HCT116 (cell line): ENCODE measurements at regions not wholly inside any gene's neighbourhood (a gene's known extent, or its start where the extent isn't known, plus 50 kb on each side); places are given as distances from the start of the nearest gene placed in this dataset.

Experiments
- ATAC-seq: fragments of 200-7000 bp; cut with Tn5 transposase; 2 replicates; pipeline ENCODE4 v1.9.1; 2020; ENCODE audit warnings: mild to moderate bottlenecking, moderate library complexity
- BruUV-seq: library from RNA; stranded (reverse); fragments of 400-500 nt; replicated peaks from 2 replicates; lab custom pipeline; 2021; lab: Mats Ljungman, UMichigan
- CTCF ChIA-PET: fragments of 300-600 bp; sonication (Branson Sonifier 250); formaldehyde crosslinking; loops from one replicate; lab custom pipeline; 2021; ENCODE audit warnings: antibody characterized with exemption; lab: Charles Lee
- POLR2A ChIA-PET: fragments of 300-600, 350-600 bp; sonication (Branson Sonifier 250); formaldehyde crosslinking; loops from one replicate; lab custom pipeline; 2021; ENCODE audit warnings: antibody characterized with exemption; lab: Charles Lee
- RAD21 ChIA-PET, 2 experiments: fragments of 300-600 bp; sonication (Branson Sonifier 250); formaldehyde crosslinking; loops; one replicate each; lab custom pipeline; 2023; ENCODE audit warnings: low total read pairs in 2 of 2; ENCODE audit not compliant: uncharacterized antibody in 2 of 2, unreplicated experiment in 2 of 2, low non-redundant PET in 1 of 2; lab: Charles Lee
- DNase-seq: peaks from one replicate; pipeline ENCODE4 v3.0.0-alpha.2; 2010; ENCODE audit warnings: low read depth, low spot score
- H2AFZ ChIP-seq: fragments of 200-600 bp; shearing (Covaris generic), sonication (generic); 2 replicates; pipeline ENCODE4 v1.6.1; 2017; ENCODE audit warnings: low read depth, mixed run types, mixed read lengths, antibody characterized with exemption, low read length; ENCODE audit not compliant: poor library complexity, severe bottlenecking
- H3K27ac ChIP-seq: 2 replicates; pipeline ENCODE4 v1.5.1; 2012; ENCODE audit warnings: low read depth, low read length
- H3K27me3 ChIP-seq: fragments of 200-600 bp; sonication (generic); 2 replicates; pipeline ENCODE4 v1.6.1; 2016; ENCODE audit warnings: mixed run types, low read length, mixed read lengths; ENCODE audit not compliant: insufficient read depth
- H3K36me3 ChIP-seq, 2 experiments: fragments of 200-500 bp in 1 of 2; fragments of 200-600 bp in 1 of 2; sonication (Bioruptor generic) in 1 of 2; sonication (generic) in 1 of 2; 2 replicates each; pipeline versions ENCODE4 v1.5.1 to v1.6.1; 2014 to 2016; ENCODE audit warnings: low read length in 2 of 2, inconsistent platforms in 1 of 2, mixed read lengths in 1 of 2, mixed run types in 1 of 2; ENCODE audit not compliant: insufficient read depth in 2 of 2, control insufficient read depth in 1 of 2
- H3K4me1 ChIP-seq, 2 experiments: fragments of 200-600 bp in 1 of 2; sonication (generic) in 1 of 2; 2 replicates each; pipeline versions ENCODE4 v1.5.1 to v1.6.1; 2012 to 2017; ENCODE audit warnings: low read length in 2 of 2, inconsistent platforms in 1 of 2, mild to moderate bottlenecking in 1 of 2, mixed read lengths in 1 of 2, mixed run types in 1 of 2, moderate library complexity in 1 of 2; ENCODE audit not compliant: insufficient read depth in 2 of 2, control insufficient read depth in 1 of 2
- H3K4me2 ChIP-seq: fragments of 200-600 bp; sonication (generic); 2 replicates; pipeline ENCODE4 v1.6.1; 2017; ENCODE audit warnings: mixed run types, low read length, mixed read lengths
- H3K4me3 ChIP-seq, 2 experiments: fragments of 200-600 bp in 1 of 2; sonication (generic) in 1 of 2; replicated peaks in 1 of 2; 2 replicates each; pipeline ENCODE4 v1.5.1; 2011 to 2016; ENCODE audit warnings: low read length in 2 of 2, control low read depth in 1 of 2, low read depth in 1 of 2, mild to moderate bottlenecking in 1 of 2, mixed read lengths in 1 of 2, mixed run types in 1 of 2
- H3K79me2 ChIP-seq: fragments of 200-600 bp; sonication (generic); 2 replicates; pipeline ENCODE4 v1.6.1; 2017; ENCODE audit warnings: mild to moderate bottlenecking, mixed run types, low read length, moderate library complexity, mixed read lengths; ENCODE audit not compliant: insufficient read depth
- H3K9ac ChIP-seq: fragments of 200-600 bp; sonication (generic); 2 replicates; pipeline ENCODE4 v1.6.1; 2016; ENCODE audit warnings: low read length, mixed read lengths
- H3K9me2 ChIP-seq: fragments of 200-600 bp; sonication (generic), shearing (Covaris generic); 2 replicates; pipeline ENCODE4 v1.6.1; 2017; ENCODE audit warnings: mixed run types, mild to moderate bottlenecking, moderate library complexity; ENCODE audit not compliant: insufficient read depth
- H3K9me3 ChIP-seq, 2 experiments: fragments of 200-500 bp in 1 of 2; fragments of 200-600 bp in 1 of 2; sonication (Bioruptor generic) in 1 of 2; sonication (generic) in 1 of 2; 2 replicates each; pipeline ENCODE4 v1.6.1; 2014 to 2017; ENCODE audit warnings: low read length in 2 of 2, mixed read lengths in 2 of 2, inconsistent platforms in 1 of 2, low read depth in 1 of 2, mild to moderate bottlenecking in 1 of 2, mixed run types in 1 of 2, moderate library complexity in 1 of 2; ENCODE audit not compliant: control insufficient read depth in 1 of 2, insufficient read depth in 1 of 2
- H4K20me1 ChIP-seq: fragments of 200-600 bp; sonication (generic), shearing (Covaris generic); 2 replicates; pipeline ENCODE4 v1.6.1; 2017; ENCODE audit warnings: mixed run types, mild to moderate bottlenecking, moderate library complexity; ENCODE audit not compliant: insufficient read depth
- CBX3 ChIP-seq: IDR thresholded peaks from 2 replicates; pipeline ENCODE4 v1.6.1; 2012; ENCODE audit warnings: low read depth
- CEBPB ChIP-seq: IDR thresholded peaks from 2 replicates; pipeline ENCODE4 v1.6.1; 2012; ENCODE audit warnings: low read depth
- CTCF ChIP-seq, 3 experiments: fragments of 200-600 bp in 1 of 3; sonication (generic) in 1 of 3; IDR thresholded peaks in 2 of 3; conservative IDR thresholded peaks in 1 of 3; 2 replicates each; pipeline ENCODE4 v1.5.1; 2012 to 2017; ENCODE audit warnings: low read depth in 2 of 3, low read length in 2 of 3, antibody characterized with exemption in 1 of 3, borderline replicate concordance in 1 of 3, control low read depth in 1 of 3, mild to moderate bottlenecking in 1 of 3, mixed read lengths in 1 of 3, mixed run types in 1 of 3, moderate library complexity in 1 of 3; ENCODE audit not compliant: insufficient read depth in 1 of 3
- EGR1 ChIP-seq: IDR thresholded peaks from 2 replicates; pipeline ENCODE4 v1.6.1; 2012; ENCODE audit warnings: low read depth
- ELF1 ChIP-seq: IDR thresholded peaks from 2 replicates; pipeline ENCODE4 v1.6.1; 2012; ENCODE audit warnings: low read depth, borderline replicate concordance
- EZH2 ChIP-seq: fragments of 200-600 bp; sonication (generic); IDR thresholded peaks from 2 replicates; pipeline ENCODE4 v1.6.1; 2017; ENCODE audit warnings: antibody characterized with exemption, mixed run types
- FOSL1 ChIP-seq: IDR thresholded peaks from 2 replicates; pipeline ENCODE4 v1.6.1; 2012; ENCODE audit warnings: low read depth
- JUND ChIP-seq: IDR thresholded peaks from 2 replicates; pipeline ENCODE4 v1.6.1; 2012
- MAX ChIP-seq: IDR thresholded peaks from 2 replicates; pipeline ENCODE4 v1.6.1; 2012
- POLR2A ChIP-seq: IDR thresholded peaks from 2 replicates; pipeline ENCODE4 v1.7.0; 2011; ENCODE audit warnings: borderline replicate concordance; ENCODE audit not compliant: insufficient read depth, insufficient read length; ENCODE audit errors: extremely low read depth
- POLR2AphosphoS5 ChIP-seq: IDR thresholded peaks from 2 replicates; pipeline ENCODE4 v1.6.1; 2011; ENCODE audit warnings: mild to moderate bottlenecking, low read depth, low read length, moderate library complexity
- RAD21 ChIP-seq: IDR thresholded peaks from 2 replicates; pipeline ENCODE4 v1.6.1; 2012; ENCODE audit warnings: low read depth, mild to moderate bottlenecking
- SP1 ChIP-seq: IDR thresholded peaks from 2 replicates; pipeline ENCODE4 v1.6.1; 2012; ENCODE audit warnings: low read depth
- SRF ChIP-seq: IDR thresholded peaks from 2 replicates; pipeline ENCODE4 v1.6.1; 2012; ENCODE audit warnings: low read depth
- TCF7L2 ChIP-seq: IDR thresholded peaks from 2 replicates; pipeline ENCODE4 v1.7.0; 2011; ENCODE audit warnings: borderline replicate concordance, inconsistent platforms; ENCODE audit not compliant: insufficient read depth, insufficient read length; ENCODE audit errors: extremely low read depth
- ZFX ChIP-seq: fragments of 450-650 bp; IDR thresholded peaks from 2 replicates; pipeline ENCODE4 v1.6.1; 2017
- ZNF274 ChIP-seq: fragments of 200-500 bp; sonication (Bioruptor generic); IDR thresholded peaks from 2 replicates; pipeline ENCODE4 v1.6.1; 2014; ENCODE audit warnings: mild to moderate bottlenecking, low read depth, low read length, inconsistent platforms
- intact Hi-C: fragments of 100-400 bp; cut with micrococcal nuclease; formaldehyde crosslinking; loops from 2 replicates; pipeline ENCODE4 v1.10.0; 2022

- peaks cover 13 to 16% of the 10 kb centered on the region in 2 experiments for H3K4me1 ChIP-seq
- H3K9me3 ChIP-seq, result no peaks in the 10 kb centered on the region
- TF ChIP-seq ZNF274 (no peak), SRF (no peak), MAX (no peak), SP1 (no peak)
- TF ChIP-seq, all 23 proteins: peak for 0
- RAD21 ChIA-PET, result no interaction called here
- no peak for DNase-seq
- Histone ChIP-seq H3K4me2 (no peak overlapping the region), H3K79me2 (no peaks in the 10 kb centered on the region), H2AFZ (no peak overlapping the region), H3K27me3 (no peaks in the 10 kb centered on the region), H3K4me3 (no peak overlapping the region), H3K9ac (no peak overlapping the region), H4K20me1 (no peaks in the 10 kb centered on the region), H3K36me3 (no peaks in the 10 kb centered on the region), H3K9me2 (no peaks in the 10 kb centered on the region), H3K27ac (no peak overlapping the region)
- CTCF ChIA-PET, result no interaction called here
- intact Hi-C loops, result no loop called here
- POLR2A ChIA-PET, result no interaction called here
- BruUV-seq, result no TSS peak
- no peak for ATAC-seq
Measured at GRCh38 chr1:116311193-116311592, 61.9 kb upstream of the ATP1A1 start.

- H3K27ac ChIP-seq, result peak overlapping the region; percentile 24; the same call in 1 of the 2 replicates
- no TSS peak for BruUV-seq
- no peak for TF ChIP-seq CTCF (IDR thresholded peaks at IDR 0.05 in 2 of 3, conservative IDR thresholded peaks at IDR 0.05 in 1 of 3; ENCODE audit: borderline replicate concordance in 1 of 3, insufficient read depth in 1 of 3, low read depth in 2 of 3, low read length in 2 of 3)
- no peak for TF ChIP-seq ZFX
- TF ChIP-seq SP1, result no peak
- no peak for TF ChIP-seq CBX3
- no peak for TF ChIP-seq JUND
- TF ChIP-seq POLR2AphosphoS5, result no peak
- no peak for TF ChIP-seq POLR2A
- no peak for TF ChIP-seq TCF7L2
- TF ChIP-seq RAD21, result no peak
- no peak for TF ChIP-seq MAX
- no peak for TF ChIP-seq CEBPB
- no peak for TF ChIP-seq FOSL1
- TF ChIP-seq ELF1, result no peak
- no peak for TF ChIP-seq EGR1
- no peak for TF ChIP-seq EZH2
- TF ChIP-seq, all 23 proteins: peak for 0
- POLR2A ChIA-PET, result no interaction called here
- Histone ChIP-seq H3K36me3 (no peaks in the 10 kb centered on the region), H4K20me1 (no peaks in the 10 kb centered on the region), H2AFZ (no peak overlapping the region), H3K9ac (no peak overlapping the region), H3K79me2 (no peaks in the 10 kb centered on the region), H3K4me1 (peaks cover 13 to 16% of the 10 kb centered on the region in 2 experiments), H3K9me3 (no peaks in the 10 kb centered on the region), H3K27me3 (no peaks in the 10 kb centered on the region), H3K4me3 (no peak overlapping the region), H3K9me2 (no peaks in the 10 kb centered on the region), H3K4me2 (peak overlapping the region; percentile 11; the same call in 1 of the 2 replicates)
- CTCF ChIA-PET, result no interaction called here
- RAD21 ChIA-PET, result no interaction called here
- intact Hi-C loops, result no loop called here
- DNase-seq (no peak), ATAC-seq (no peak; the same call in 1 of the 2 replicates)
Measured at GRCh38 chr1:116311756-116312680, 61.0 kb upstream of the ATP1A1 start.
